A673 (cell line): ENCODE measurements at regions not wholly inside any gene's neighbourhood (a gene's known extent, or its start where the extent isn't known, plus 50 kb on each side); places are given as distances from the start of the nearest gene placed in this dataset.

Experiments
- CTCF ChIP-seq: fragments of 300-800, 200-600 bp; sonication (generic); conservative IDR thresholded peaks from 2 replicates; pipeline ENCODE4 v1.5.1; 2017; ENCODE audit warnings: low read depth, mild to moderate bottlenecking, antibody characterized with exemption, low read length, moderate library complexity, mixed read lengths
- EZH2 ChIP-seq: fragments of 200-600 bp; sonication (generic); IDR thresholded peaks from 2 replicates; pipeline ENCODE4 v1.6.1; 2017; ENCODE audit warnings: borderline replicate concordance, low read depth, mild to moderate bottlenecking, mixed read lengths, antibody characterized with exemption, low read length; ENCODE audit not compliant: poor library complexity, severe bottlenecking

GRCh38 chr12:11553871-11554533 is 95.5 kb upstream of the ETV6 start:
- TF ChIP-seq CTCF: peak; percentile 74
- no peak for TF ChIP-seq EZH2
